CD14-positive monocyte (primary cell): ENCODE measurements at regions not wholly inside any gene's neighbourhood (a gene's known extent, or its start where the extent isn't known, plus 50 kb on each side); places are given as distances from the start of the nearest gene placed in this dataset.

ENCODE experiments used
- DNase-seq, 3 donors: peaks; one replicate each; pipeline ENCODE4 v3.0.0-alpha.2; 2011 to 2022
- H2AFZ ChIP-seq: 2 replicates; pipeline ENCODE4 v1.6.0; 2012; ENCODE audit warnings: mild to moderate bottlenecking, low read depth, low read length, inconsistent platforms; ENCODE audit not compliant: insufficient read depth, poor library complexity, severe bottlenecking
- H3K27ac ChIP-seq, 2 donors: 1 replicate in 1 of 2; 2 replicates in 1 of 2; pipeline ENCODE4 v1.5.1; 2012 to 2013; ENCODE audit warnings: low read length in 2 of 2, control low read depth in 1 of 2, inconsistent platforms in 1 of 2, low read depth in 1 of 2, mild to moderate bottlenecking in 1 of 2
- H3K27me3 ChIP-seq, 2 donors: one replicate each; pipeline versions ENCODE4 v1.6.0 to v1.6.1; 2011 to 2013; ENCODE audit warnings: low read length in 2 of 2; ENCODE audit not compliant: control insufficient read depth in 2 of 2, insufficient read depth in 2 of 2
- H3K36me3 ChIP-seq, 2 donors: replicated peaks in 1 of 2; 1 replicate in 1 of 2; 2 replicates in 1 of 2; pipeline versions ENCODE4 v1.5.1 to v1.6.1; 2012 to 2013; ENCODE audit warnings: low read length in 2 of 2, control low read depth in 1 of 2, inconsistent platforms in 1 of 2, mild to moderate bottlenecking in 1 of 2; ENCODE audit not compliant: insufficient read depth in 2 of 2, control insufficient read depth in 1 of 2
- H3K4me1 ChIP-seq, 2 donors: 1 replicate in 1 of 2; 2 replicates in 1 of 2; pipeline versions ENCODE4 v1.5.1 to v1.6.1; 2012 to 2013; ENCODE audit warnings: low read length in 2 of 2, control low read depth in 1 of 2, inconsistent platforms in 1 of 2, mild to moderate bottlenecking in 1 of 2, moderate library complexity in 1 of 2; ENCODE audit not compliant: insufficient read depth in 2 of 2, control insufficient read depth in 1 of 2
- H3K4me2 ChIP-seq: replicated peaks from 2 replicates; pipeline ENCODE3; 2012; ENCODE audit warnings: low read length, moderate library complexity, mild to moderate bottlenecking; ENCODE audit not compliant: poor library complexity, severe bottlenecking; ENCODE audit errors: extremely low read depth
- H3K4me3 ChIP-seq, 3 experiments: fragments of 200-600 bp in 1 of 3; sonication (generic) in 1 of 3; replicated peaks in 1 of 3; 1 replicate in 2 of 3; 2 replicates in 1 of 3; pipeline ENCODE4 v1.5.1; 2011 to 2013; ENCODE audit warnings: low read length in 3 of 3, mild to moderate bottlenecking in 3 of 3, control low read depth in 2 of 3, low read depth in 2 of 3, inconsistent platforms in 1 of 3, moderate library complexity in 1 of 3
- H3K79me2 ChIP-seq: 2 replicates; pipeline ENCODE4 v1.6.0; 2012; ENCODE audit warnings: mild to moderate bottlenecking, control low read depth, inconsistent platforms, low read length, moderate library complexity; ENCODE audit not compliant: insufficient read depth
- H3K9ac ChIP-seq: 2 replicates; pipeline ENCODE4 v1.6.0; 2017; ENCODE audit warnings: low read length, mild to moderate bottlenecking; ENCODE audit not compliant: insufficient read depth, poor library complexity, severe bottlenecking
- H3K9me3 ChIP-seq, 2 donors: replicated peaks in 1 of 2; 1 replicate in 1 of 2; 2 replicates in 1 of 2; pipeline versions ENCODE4 v1.5.1 to v1.6.1; 2012 to 2013; ENCODE audit warnings: low read length in 2 of 2, control low read depth in 1 of 2; ENCODE audit not compliant: control insufficient read depth in 1 of 2, insufficient read depth in 1 of 2
- H4K20me1 ChIP-seq: 2 replicates; pipeline ENCODE4 v1.6.0; 2012; ENCODE audit warnings: mild to moderate bottlenecking, low read length, control low read depth, moderate library complexity; ENCODE audit not compliant: insufficient read depth
- H3K27ac Mint-ChIP-seq, 7 donors: one replicate each; pipeline ENCODE4 v1.8.0; 2020; ENCODE audit warnings: mild to moderate bottlenecking in 7 of 7, mixed read lengths in 7 of 7, moderate library complexity in 6 of 7, inconsistent platforms in 2 of 7
- H3K27me3 Mint-ChIP-seq, 3 donors: one replicate each; pipeline ENCODE4 v1.8.0; 2021 to 2022; ENCODE audit warnings: low read depth in 3 of 3, mild to moderate bottlenecking in 3 of 3, mixed read lengths in 3 of 3, moderate library complexity in 3 of 3, inconsistent platforms in 1 of 3
- H3K36me3 Mint-ChIP-seq, 2 donors: one replicate each; pipeline ENCODE4 v1.8.0; 2020; ENCODE audit warnings: mixed read lengths in 2 of 2, inconsistent platforms in 1 of 2, mild to moderate bottlenecking in 1 of 2
- H3K4me1 Mint-ChIP-seq: one replicate; pipeline ENCODE4 v1.8.0; 2020; ENCODE audit warnings: mild to moderate bottlenecking, mixed read lengths
- H3K4me3 Mint-ChIP-seq, 2 donors: one replicate each; pipeline ENCODE4 v1.8.0; 2020; ENCODE audit warnings: mild to moderate bottlenecking in 2 of 2, mixed read lengths in 2 of 2, moderate library complexity in 1 of 2
- H3K9me3 Mint-ChIP-seq, 7 donors: one replicate each; pipeline ENCODE4 v1.8.0; 2020 to 2022; ENCODE audit warnings: mixed read lengths in 7 of 7, mild to moderate bottlenecking in 6 of 7, moderate library complexity in 6 of 7, inconsistent platforms in 2 of 7
- WGBS: methylation state at CpG from one replicate; pipeline ENCODE4 v1.1.5; 2013; ENCODE audit warnings: missing lambda C conversion rate; ENCODE audit not compliant: insufficient coverage; 5-methylcytosine and 5-hydroxymethylcytosine counted together
- intact Hi-C, 2 donors: fragments of 100-400 bp; cut with micrococcal nuclease; formaldehyde crosslinking; loops; one replicate each; pipeline versions ENCODE4 v1.15.0 to v1.15.1; 2023
- TF ChIP-seq, protein P1 (sequence below): fragments of 200-600 bp; IDR thresholded peaks from one replicate; pipeline ENCODE4 v1.8.0; 2022; ENCODE audit warnings: antibody characterized with exemption, mild to moderate bottlenecking

- Mint-ChIP-seq H3K36me3 (no peaks in the 10 kb centered on the region), H3K4me1 (no peaks in the 10 kb centered on the region), H3K9me3 (peaks cover 0 to 9% (median 0%) of the 10 kb centered on the region in 7 donors), H3K4me3 (no peak overlapping the region), H3K27ac (no peak overlapping the region), H3K27me3 (peaks cover 0 to 12% (median 0%) of the 10 kb centered on the region in 3 donors)
- peaks cover 0 to 2% of the 10 kb centered on the region in 2 donors for H3K27me3 ChIP-seq
- no peak overlapping the region for H2AFZ ChIP-seq
- no peaks in the 10 kb centered on the region for H4K20me1 ChIP-seq
- no peak overlapping the region for H3K9ac ChIP-seq
- TF ChIP-seq, protein P1, sequence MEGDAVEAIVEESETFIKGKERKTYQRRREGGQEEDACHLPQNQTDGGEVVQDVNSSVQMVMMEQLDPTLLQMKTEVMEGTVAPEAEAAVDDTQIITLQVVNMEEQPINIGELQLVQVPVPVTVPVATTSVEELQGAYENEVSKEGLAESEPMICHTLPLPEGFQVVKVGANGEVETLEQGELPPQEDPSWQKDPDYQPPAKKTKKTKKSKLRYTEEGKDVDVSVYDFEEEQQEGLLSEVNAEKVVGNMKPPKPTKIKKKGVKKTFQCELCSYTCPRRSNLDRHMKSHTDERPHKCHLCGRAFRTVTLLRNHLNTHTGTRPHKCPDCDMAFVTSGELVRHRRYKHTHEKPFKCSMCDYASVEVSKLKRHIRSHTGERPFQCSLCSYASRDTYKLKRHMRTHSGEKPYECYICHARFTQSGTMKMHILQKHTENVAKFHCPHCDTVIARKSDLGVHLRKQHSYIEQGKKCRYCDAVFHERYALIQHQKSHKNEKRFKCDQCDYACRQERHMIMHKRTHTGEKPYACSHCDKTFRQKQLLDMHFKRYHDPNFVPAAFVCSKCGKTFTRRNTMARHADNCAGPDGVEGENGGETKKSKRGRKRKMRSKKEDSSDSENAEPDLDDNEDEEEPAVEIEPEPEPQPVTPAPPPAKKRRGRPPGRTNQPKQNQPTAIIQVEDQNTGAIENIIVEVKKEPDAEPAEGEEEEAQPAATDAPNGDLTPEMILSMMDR: no peak
- 100% methylated on average over 2 of the region's 4 CpGs for WGBS
- no peaks in the 10 kb centered on the region for H3K36me3 ChIP-seq
- no peak overlapping the region for H3K4me3 ChIP-seq
- H3K4me2 ChIP-seq: no peak overlapping the region
- no peak overlapping the region for H3K27ac ChIP-seq
- no peaks in the 10 kb centered on the region for H3K4me1 ChIP-seq
- intact Hi-C loops: no loop called here
- no peaks in the 10 kb centered on the region for H3K9me3 ChIP-seq
- no peaks in the 10 kb centered on the region for H3K79me2 ChIP-seq
- no peak for DNase-seq
Observed at GRCh38 chr2:19837235-19837766, 64.5 kb downstream of the TTC32 start.

DNA sequence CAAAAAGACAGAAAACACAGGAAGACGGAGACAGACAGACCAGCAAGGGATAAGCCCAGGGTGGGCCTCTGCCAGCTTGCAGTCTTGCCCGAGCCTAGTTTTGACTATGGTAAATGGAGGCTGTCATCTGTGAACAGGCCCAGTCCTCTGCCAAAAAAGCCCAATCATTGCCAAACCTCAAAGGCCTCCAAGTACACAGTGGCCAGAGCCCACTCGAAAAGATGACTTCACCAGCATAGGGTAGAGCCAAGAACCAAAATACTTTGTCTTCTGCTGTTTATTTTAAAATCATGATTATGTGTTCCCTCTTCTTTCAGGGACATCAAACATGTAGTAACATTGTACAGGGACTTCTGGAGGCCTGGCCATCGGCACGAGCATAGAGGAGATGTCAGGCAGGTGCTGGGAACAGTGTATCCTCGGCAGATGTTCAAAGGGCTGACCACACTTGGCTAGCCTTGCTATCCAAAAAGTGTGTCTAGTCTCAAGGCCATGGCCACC lies 66.0 kb downstream of the TTC32 start:
- no peak for DNase-seq
- no peak overlapping the region for H2AFZ ChIP-seq
- H3K4me3 ChIP-seq: no peak overlapping the region
- peaks cover 0 to 2% of the 10 kb centered on the region in 2 donors for H3K27me3 ChIP-seq
- Mint-ChIP-seq H3K4me3 (no peak overlapping the region), H3K4me1 (no peaks in the 10 kb centered on the region), H3K27me3 (peaks cover 0 to 9% (median 0%) of the 10 kb centered on the region in 3 donors), H3K27ac (no peak overlapping the region), H3K9me3 (peaks cover 0 to 6% (median 0%) of the 10 kb centered on the region in 7 donors), H3K36me3 (no peaks in the 10 kb centered on the region)
- no peak overlapping the region for H3K4me2 ChIP-seq
- H3K79me2 ChIP-seq: no peaks in the 10 kb centered on the region
- H3K36me3 ChIP-seq: no peaks in the 10 kb centered on the region
- H3K9me3 ChIP-seq: no peaks in the 10 kb centered on the region
- no peaks in the 10 kb centered on the region for H3K4me1 ChIP-seq
- no peak overlapping the region for H3K27ac ChIP-seq
- H3K9ac ChIP-seq: no peak overlapping the region
- WGBS: 95% methylated on average over 4 of the region's 6 CpGs
- intact Hi-C loops: no loop called here
- no peaks in the 10 kb centered on the region for H4K20me1 ChIP-seq
- TF ChIP-seq, protein P1: no peak
